ENCODE measurements at regions not wholly inside any gene's neighbourhood (a gene's known extent, or its start where the extent isn't known, plus 50 kb on each side); places are given as distances from the start of the nearest gene placed in this dataset.

- TF ChIP-seq FOXP2 (optimal IDR thresholded peaks at IDR 0.05; ENCODE audit: borderline replicate concordance, extremely low read depth, extremely low read length, insufficient read depth) (no peak), TAF1 (IDR thresholded peaks at IDR 0.05; ENCODE audit: borderline replicate concordance, insufficient read depth, low read length) (no peak), REST (IDR thresholded peaks at IDR 0.05; ENCODE audit: insufficient read depth in 1 of 2, low read depth in 2 of 2, low read length in 2 of 2) (no peak), POLR2AphosphoS5 (IDR thresholded peaks at IDR 0.05; ENCODE audit: low read depth, low read length) (no peak), SIN3A (IDR thresholded peaks at IDR 0.05; ENCODE audit: borderline replicate concordance, insufficient read depth, low read length) (no peak)
Observed at GRCh38 chr3:146692254-146692653, 87.1 kb upstream of the PLSCR5 start.

DNA sequence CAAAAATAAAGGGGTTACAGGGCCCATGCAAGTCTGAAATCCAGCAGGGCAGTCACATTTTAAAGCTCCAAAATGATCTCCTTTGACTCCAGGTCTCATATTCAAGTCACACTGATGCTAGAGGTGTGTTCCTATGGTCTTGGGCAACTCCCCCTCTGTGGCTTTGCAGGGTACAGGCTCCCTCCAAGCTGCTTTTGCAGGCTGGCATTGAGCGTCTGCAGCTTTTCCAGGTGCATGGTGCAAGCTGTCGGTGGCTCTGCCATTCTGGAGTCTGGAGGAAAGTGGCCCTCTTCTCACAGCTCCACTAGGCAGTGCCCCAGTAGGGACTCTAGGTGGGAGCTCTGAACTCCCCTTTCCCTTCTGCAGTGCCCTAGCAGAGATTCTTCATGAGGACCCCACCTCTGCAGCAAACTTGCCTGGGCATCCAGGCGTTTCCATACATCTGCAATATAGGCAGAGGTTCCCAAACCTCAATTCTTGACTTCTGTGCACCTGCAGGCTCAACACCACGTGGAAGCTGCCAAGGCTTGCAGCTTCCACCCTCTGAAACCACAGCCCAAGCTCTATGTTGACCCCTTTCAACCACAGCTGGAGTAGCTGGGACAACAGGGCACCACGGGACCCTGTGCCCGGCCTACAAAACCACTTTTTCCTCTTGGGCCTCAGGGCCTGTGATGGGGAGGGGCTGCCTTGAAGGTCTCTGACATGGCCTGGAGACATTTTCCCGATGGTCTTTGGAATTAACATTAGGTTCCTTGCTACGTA lies 80.1 kb upstream of the PLSCR5 start:
- TF ChIP-seq POLR2AphosphoS5 (IDR thresholded peaks at IDR 0.05; ENCODE audit: low read depth, low read length) (no peak), FOXP2 (optimal IDR thresholded peaks at IDR 0.05; ENCODE audit: borderline replicate concordance, extremely low read depth, extremely low read length, insufficient read depth) (no peak), SIN3A (IDR thresholded peaks at IDR 0.05; ENCODE audit: borderline replicate concordance, insufficient read depth, low read length) (no peak), REST (IDR thresholded peaks at IDR 0.05; ENCODE audit: insufficient read depth in 1 of 2, low read depth in 2 of 2, low read length in 2 of 2) (no peak), TAF1 (IDR thresholded peaks at IDR 0.05; ENCODE audit: borderline replicate concordance, insufficient read depth, low read length) (no peak)

- TF ChIP-seq REST (IDR thresholded peaks at IDR 0.05; ENCODE audit: insufficient read depth in 1 of 2, low read depth in 2 of 2, low read length in 2 of 2) (no peak), TAF1 (IDR thresholded peaks at IDR 0.05; ENCODE audit: borderline replicate concordance, insufficient read depth, low read length) (no peak), SIN3A (IDR thresholded peaks at IDR 0.05; ENCODE audit: borderline replicate concordance, insufficient read depth, low read length) (no peak), POLR2AphosphoS5 (IDR thresholded peaks at IDR 0.05; ENCODE audit: low read depth, low read length) (no peak), FOXP2 (optimal IDR thresholded peaks at IDR 0.05; ENCODE audit: borderline replicate concordance, extremely low read depth, extremely low read length, insufficient read depth) (no peak)
Observed at GRCh38 chr3:146682171-146682570, 77.0 kb upstream of the PLSCR5 start.

GRCh38 chr3:146680617-146681016 lies 75.5 kb upstream of the PLSCR5 start:
- TF ChIP-seq FOXP2 (optimal IDR thresholded peaks at IDR 0.05; ENCODE audit: borderline replicate concordance, extremely low read depth, extremely low read length, insufficient read depth): no peak
- no peak for TF ChIP-seq TAF1 (IDR thresholded peaks at IDR 0.05; ENCODE audit: borderline replicate concordance, insufficient read depth, low read length)
- TF ChIP-seq SIN3A (IDR thresholded peaks at IDR 0.05; ENCODE audit: borderline replicate concordance, insufficient read depth, low read length): no peak
- no peak for TF ChIP-seq POLR2AphosphoS5 (IDR thresholded peaks at IDR 0.05; ENCODE audit: low read depth, low read length)
- TF ChIP-seq REST (IDR thresholded peaks at IDR 0.05; ENCODE audit: insufficient read depth in 1 of 2, low read depth in 2 of 2, low read length in 2 of 2): no peak

Measured in PFSK-1 (cell line).